AG09309 (cell line): ENCODE measurements at regions not wholly inside any gene's neighbourhood (a gene's known extent, or its start where the extent isn't known, plus 50 kb on each side); places are given as distances from the start of the nearest gene placed in this dataset.

Source experiments
- DNase-seq: peaks from one replicate; pipeline ENCODE4 v3.0.0-alpha.2; 2010; ENCODE audit warnings: low read depth
- H3K4me3 ChIP-seq: 2 replicates; pipeline ENCODE4 v1.5.1; 2011; ENCODE audit warnings: mild to moderate bottlenecking, low read depth, low read length, moderate library complexity; ENCODE audit not compliant: control insufficient read depth
- TF ChIP-seq, protein P1 (sequence below): IDR thresholded peaks from 2 replicates; pipeline ENCODE4 v1.5.1; 2011; ENCODE audit warnings: mild to moderate bottlenecking, low read depth, low read length, inconsistent platforms; ENCODE audit not compliant: insufficient read depth, control insufficient read depth; ENCODE audit errors: missing control alignments

DNA sequence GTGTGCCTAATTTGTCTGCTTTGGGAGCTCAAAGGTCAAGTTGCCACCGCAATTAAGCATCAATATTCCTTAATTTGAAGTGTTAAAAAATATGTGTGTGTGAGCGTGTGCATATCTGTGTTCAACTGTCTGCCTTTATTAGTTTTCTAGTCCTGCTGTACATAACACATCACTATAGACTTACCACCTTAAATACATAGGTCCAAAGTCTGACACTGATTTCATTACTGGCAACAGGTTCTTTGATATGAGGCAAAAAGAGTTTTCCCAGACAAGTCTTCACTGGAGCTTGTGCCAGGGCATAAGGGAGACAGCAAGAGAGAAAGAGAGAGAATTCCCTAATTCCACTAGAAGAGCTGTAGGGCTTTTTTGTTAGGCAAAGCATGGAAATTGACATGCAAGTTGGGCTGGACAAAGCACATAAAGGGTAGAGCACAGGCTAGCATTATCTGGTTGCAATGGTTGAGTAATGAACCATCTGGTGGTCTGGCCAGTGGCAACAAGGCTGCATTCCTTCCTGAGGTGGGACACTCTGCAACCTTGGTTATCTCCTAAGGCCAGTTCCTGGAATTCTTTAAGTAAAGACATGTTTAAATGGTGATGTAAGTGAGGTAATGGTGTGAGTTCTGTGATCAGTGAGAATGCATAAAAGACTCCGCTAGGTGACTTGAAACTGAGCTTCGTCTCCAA, 457.2 kb upstream of the ADAMTS5 start:
- TF ChIP-seq, protein P1, sequence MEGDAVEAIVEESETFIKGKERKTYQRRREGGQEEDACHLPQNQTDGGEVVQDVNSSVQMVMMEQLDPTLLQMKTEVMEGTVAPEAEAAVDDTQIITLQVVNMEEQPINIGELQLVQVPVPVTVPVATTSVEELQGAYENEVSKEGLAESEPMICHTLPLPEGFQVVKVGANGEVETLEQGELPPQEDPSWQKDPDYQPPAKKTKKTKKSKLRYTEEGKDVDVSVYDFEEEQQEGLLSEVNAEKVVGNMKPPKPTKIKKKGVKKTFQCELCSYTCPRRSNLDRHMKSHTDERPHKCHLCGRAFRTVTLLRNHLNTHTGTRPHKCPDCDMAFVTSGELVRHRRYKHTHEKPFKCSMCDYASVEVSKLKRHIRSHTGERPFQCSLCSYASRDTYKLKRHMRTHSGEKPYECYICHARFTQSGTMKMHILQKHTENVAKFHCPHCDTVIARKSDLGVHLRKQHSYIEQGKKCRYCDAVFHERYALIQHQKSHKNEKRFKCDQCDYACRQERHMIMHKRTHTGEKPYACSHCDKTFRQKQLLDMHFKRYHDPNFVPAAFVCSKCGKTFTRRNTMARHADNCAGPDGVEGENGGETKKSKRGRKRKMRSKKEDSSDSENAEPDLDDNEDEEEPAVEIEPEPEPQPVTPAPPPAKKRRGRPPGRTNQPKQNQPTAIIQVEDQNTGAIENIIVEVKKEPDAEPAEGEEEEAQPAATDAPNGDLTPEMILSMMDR, result no peak

DNA sequence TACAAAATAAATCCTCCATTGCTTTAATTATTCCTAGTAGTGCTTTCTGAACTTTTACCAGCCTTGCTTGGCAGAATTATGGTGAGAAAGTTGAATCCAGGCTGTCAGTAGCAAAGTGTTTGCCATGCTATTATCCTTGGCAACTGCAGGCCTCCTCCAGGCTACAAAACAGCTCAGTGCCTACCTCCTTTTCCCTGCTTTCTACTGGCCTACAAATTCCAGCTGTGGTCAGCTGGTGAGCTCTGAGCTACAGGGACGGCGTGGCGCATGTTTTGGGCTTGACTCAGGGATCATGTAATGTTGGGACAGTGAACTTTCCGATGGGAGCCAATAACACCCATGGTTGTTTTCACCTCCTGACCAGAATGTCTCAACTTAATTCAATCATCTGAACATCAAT, 456.1 kb upstream of the ADAMTS5 start:
- TF ChIP-seq, protein P1, result no peak
- peak; percentile 93 for DNase-seq
- H3K4me3 ChIP-seq, result no peak overlapping the region

More for the DNA sequence above, 457.2 kb upstream of the ADAMTS5 start:
- peak; percentile 61 for DNase-seq
- H3K4me3 ChIP-seq, result no peak overlapping the region

DNA sequence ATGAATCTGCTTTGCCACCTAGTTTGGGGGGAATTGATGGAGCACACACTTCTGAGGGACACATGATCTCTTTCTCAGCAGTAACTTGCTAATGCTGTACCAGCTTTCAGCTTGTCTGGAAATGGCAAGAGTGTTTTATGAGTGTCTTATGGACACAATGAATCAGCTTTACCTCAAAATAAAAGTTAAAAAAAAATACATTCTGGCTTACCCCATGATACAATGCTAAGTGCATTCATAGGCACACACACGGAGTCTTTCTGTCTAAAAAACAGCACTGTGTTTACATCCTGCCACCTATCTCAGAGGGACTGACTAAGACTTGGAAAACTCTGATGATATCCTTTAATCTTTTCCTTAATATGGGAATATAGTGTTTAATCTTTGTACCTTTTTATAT, 455.5 kb upstream of the ADAMTS5 start:
- no peak overlapping the region for H3K4me3 ChIP-seq
- TF ChIP-seq, protein P1, result no peak
- DNase-seq, result peak; percentile 34

DNA sequence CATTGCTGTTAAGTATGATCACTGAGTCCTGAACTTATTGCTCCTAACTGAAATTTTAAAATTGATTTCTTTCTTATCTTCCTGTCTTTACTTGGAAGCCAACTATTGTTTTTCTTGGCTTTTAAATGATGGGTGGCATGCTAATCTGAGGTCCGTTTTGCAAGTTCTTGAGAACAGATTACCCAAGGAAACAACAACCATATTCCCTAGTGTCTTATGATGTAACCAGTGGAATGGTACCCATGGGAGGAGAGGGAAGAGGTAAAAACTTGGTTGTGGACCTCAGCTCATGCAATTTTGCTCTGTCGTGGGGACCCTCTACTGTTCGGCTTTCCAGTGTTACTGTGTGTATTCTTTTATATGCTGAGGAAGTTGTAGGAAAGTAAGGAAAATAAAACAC, 454.8 kb upstream of the ADAMTS5 start:
- TF ChIP-seq, protein P1, result no peak
- no peak for DNase-seq
- H3K4me3 ChIP-seq, result no peak overlapping the region

DNA sequence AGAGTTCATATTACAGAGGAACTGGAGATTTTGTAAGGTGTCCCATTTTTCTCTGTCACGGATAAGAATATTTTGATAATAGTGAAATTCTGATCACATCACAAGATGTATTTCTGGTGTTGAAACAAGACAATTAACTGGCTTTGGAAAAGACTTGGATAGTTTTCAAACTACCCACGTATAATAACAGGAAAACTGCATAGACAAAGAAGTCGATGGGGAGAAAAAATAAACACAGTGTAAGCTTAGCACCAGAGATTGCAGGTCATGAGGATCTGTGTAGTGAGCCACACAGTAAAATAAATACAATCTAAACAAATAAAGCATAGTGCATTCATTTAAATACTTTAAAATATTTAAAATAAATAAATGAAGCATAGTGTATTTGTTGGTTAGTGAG, 452.3 kb upstream of the ADAMTS5 start:
- H3K4me3 ChIP-seq, result no peak overlapping the region
- no peak for DNase-seq
- TF ChIP-seq, protein P1, result no peak

DNA sequence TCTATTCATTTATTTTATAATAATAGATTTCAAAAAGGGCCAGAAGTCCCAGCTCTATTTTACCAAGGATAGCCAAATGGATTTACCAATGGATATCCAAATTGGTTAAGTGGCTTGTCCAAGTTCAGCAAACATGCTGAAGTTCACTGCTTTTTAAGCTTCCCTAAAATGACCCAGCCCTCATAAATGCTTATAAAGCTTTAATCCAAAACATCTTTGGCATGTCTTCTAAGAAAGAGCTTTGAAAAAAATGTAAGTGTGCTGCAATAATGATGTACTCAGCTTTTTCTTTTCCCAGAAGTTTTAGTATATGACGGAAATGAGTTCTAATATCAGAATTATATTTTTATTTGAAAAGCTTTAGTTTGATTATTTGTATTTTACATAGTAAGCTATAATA, 451.5 kb upstream of the ADAMTS5 start:
- H3K4me3 ChIP-seq, result no peak overlapping the region
- TF ChIP-seq, protein P1, result no peak
- no peak for DNase-seq
